RPMI8226 (cell line): ENCODE measurements at regions not wholly inside any gene's neighbourhood (a gene's known extent, or its start where the extent isn't known, plus 50 kb on each side); places are given as distances from the start of the nearest gene placed in this dataset.

Source experiments
- DNase-seq: peaks from one replicate; pipeline ENCODE4 v3.0.0-alpha.2; 2015

DNA sequence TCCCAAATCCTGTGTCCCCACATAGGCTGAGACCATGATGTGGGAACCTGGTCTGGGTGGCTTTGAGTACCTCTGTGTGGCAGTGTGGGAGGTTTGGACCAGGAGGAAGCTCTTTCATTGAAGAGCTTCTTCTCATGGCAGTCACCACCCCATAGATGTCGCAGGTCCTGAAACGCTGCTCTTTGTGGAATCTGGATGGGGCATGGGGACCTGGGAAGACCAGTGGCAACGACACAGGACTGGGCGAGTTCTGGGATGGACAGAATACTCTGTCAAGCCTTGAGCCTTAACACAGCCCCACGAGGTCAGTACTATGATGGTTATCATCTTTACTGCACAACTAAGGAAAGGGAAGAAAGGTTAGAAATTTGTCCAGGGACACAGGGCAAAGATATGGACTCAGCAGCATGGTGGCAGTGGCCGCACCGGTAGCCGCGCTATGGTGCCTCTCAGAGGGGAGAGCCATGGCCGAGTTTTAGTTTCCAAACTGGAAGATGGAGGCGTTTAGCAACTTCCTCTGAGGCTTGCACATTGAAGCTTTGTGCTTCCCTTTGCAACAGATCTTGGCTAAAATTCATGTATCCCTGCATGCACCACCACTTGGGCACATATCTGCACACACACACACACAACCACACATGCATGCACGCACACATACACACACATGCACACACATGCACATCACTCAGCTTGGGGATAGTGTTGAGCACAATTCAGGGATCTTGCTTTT is 117.7 kb upstream of the C1orf174 start:
- DNase-seq = no peak

DNA sequence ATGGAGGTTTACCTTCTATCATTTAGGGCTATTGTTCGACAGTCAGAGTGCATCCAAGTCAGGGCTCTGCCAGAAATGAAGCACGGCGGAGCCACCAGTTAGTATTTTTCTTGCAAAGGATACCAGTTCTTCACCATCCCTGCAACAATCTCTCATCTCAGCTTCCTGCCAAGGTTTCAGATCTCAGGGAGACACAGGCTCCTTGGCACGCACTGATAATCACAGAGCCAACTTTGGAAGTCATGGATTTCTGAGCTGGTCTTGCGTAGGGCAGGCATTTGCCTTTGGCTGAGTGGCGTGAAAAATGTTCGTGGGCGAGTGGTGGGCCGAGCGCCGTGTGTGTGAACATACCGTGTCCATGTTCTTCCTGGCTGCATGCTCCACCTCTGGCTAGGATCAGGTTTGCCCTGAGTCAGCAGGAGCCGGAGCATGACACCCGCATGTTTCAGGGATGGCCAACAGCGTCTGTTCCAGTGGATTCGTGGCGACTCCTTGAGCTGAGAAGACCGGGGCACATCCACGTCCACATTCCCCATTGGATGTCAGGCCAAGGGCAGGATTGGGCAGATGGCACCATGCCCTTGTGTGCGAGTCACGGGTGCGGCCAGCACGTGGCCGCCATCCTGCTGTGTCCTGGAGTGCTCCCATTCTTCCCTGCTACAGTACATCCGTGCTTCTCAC is 118.5 kb upstream of the C1orf174 start:
- DNase-seq = no peak

DNA sequence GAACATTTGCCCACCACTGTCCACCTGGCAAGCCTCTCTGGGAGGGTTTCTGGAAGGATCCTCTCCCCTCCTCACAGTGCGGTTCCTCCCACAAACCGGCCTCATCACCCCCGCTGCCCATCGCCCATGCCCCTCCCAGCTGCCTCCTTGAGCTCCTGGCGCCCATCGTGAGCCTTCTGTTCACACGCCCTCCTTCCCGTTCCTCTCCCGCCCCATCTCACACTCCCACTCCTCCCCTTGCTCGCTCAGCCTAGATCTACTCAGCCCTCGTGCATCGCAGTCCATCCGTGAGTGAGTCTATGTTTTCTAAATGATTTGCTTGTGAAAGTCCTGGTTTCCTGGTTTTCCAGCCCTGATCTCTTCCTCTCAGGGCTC is 119.1 kb upstream of the C1orf174 start:
- DNase-seq = no peak

DNA sequence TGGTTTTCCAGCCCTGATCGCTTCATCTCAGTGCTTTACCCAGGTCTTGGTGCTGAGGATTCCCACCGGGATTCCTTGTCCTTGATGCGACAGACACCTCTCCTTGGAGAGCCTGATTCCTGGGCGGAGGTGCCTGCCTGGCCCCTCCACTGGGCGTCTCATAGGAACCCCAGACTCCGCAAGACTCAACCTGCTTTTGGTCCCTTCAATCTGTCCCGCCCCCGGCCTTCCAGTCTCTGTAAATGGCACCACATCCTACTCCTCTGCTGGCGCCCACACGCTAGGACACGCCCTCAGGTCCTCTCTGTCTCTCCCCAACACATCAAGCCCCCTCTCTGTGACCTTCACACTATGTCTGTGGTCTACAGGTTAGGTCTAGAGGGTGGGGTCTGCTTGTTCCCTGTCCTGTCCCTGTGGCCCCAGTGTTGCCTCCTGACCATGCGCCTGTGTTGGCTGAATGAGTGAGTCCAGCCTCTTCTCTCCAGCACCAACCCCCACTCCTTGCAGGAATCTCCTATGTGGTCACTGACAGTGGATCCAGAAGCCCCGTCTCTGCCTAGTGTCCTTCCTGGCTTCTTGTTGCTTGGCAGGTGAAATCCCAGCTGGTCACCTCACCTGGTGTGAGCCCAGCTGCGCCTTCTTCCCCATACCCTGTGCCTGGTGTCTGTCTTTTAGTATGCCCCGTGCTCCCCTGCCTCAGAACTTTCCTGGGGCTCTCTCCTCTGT is 119.7 kb upstream of the C1orf174 start:
- no peak for DNase-seq

DNA sequence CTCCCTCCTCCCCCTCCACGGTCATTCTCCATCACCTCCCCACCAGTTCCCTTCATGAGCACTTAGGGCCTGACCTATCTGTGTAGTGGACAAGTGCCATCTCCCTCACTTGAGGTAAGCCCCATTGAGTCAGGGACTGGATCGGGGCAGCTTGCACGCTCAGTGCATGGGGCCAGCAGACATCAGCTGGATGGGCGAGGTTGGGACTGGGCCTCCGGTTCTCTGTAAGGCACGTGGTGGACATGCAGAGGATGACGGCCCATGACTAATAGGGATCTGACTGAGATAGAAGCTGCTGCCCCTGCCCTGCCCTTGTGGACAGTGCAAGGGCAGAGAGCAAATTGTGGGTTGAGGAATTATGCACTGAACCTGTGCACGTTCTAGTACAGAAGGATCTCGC is 120.4 kb upstream of the C1orf174 start:
- DNase-seq = no peak

DNA sequence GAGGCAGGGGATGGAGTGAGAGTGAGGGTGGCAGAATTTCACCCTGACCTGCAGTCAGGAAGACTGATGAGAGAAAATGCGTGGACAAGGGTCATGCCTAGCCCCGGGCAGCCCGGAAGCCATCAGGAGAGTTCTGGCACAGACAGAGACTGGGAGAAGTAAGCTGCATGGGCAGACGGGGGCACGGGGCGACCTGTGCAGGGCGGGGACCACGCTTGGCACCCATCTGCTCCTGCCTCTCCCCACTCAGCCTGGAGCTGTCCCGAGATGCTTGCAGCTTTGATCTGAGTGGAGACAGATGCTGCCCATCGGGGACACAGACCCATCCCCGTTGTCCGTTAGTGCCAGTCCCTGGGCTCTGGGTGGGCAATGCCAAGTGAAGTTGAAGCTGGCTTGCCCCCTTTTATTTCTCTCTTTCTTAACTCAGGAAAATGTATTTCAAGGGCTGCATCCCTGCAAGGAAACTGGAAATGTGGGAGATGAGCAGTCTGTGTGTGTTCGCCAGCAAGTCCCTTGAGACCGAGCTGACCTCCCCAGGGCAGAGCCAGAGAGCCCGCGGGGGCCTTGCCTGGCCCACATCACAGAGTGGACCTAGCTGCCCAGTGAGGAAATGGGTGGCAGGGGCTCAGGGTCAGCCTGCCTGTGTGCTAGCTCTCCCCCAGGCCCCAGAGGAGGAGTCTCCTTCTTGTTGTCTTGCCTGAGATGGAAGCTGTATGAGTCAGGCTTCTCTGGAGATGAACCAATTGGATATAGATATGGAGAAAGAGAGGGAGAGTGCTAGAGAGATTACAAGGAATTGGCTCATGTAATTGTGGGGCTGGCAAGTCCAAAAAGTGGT is 121.3 kb upstream of the C1orf174 start:
- DNase-seq = no peak

DNA sequence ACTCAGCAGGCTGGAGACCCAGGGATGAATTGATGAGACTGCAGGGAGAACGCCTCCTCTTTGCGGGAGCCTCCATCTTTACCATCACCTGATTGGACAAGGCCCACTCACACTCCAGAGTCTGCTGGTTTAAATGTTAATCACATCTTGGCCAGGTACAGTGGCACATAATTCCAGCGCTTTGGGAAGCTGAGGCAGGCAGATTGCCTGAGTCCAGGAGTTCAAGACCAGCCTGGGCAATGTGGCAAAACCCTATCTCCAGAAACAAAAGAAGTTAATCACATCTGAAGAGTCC is 121.8 kb upstream of the C1orf174 start:
- no peak for DNase-seq

DNA sequence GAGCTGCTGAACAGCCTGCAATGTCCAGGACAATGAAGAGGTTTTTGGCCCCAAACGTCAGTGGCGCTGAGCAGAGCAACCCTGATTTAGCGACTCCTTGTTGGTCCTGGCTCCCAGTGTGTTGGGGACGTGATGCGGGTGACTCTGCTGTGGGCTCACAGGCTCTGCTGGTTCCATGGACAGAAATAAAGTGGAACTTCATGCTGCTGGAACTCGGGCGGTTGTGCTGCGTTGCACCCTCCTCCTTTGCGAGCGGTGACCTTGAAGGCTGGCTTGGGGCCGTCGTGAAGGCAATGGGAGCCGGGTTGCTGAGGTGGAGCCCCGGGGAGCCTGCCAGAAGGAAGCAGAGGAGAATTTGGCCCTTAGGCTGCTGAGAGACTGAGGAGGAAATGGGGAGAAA is 122.6 kb upstream of the C1orf174 start:
- DNase-seq = no peak

DNA sequence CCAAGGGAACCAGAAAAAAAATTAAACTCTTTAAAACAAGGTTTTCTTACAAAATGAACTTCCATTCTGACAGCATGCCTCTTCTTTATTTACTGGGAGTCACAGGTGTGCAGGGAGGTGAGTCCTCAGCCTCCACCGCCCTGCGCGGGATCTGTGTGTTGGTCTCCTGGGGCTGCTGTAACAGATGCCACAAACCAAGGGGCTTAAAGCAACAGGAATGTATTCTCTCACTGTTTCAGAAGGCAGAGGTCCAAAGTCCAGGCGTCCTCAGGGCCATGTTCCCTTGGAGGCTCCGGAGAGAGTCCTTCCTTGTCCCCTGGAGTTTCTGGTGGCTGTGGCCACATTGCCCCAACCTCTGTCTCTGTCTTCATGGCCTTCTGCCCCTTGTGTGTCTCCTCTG is 123.6 kb upstream of the C1orf174 start:
- no peak for DNase-seq

DNA sequence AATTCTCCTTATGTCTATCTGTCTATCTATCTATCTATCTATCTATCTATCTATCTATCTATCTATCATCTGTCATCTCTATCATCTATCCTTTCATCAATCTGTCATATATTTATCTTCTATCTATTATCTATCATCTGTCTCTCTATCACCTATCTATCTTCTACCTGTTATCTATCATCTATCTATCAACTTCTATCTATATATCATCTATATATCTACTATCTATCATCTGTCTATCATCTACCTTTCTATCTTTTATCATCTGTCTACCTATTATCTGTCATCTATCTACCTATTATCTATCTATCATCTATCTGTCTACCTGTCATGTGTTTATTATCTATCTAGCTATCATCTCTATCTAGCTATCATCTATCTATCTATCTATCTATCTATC is 124.7 kb upstream of the C1orf174 start:
- DNase-seq = no peak

DNA sequence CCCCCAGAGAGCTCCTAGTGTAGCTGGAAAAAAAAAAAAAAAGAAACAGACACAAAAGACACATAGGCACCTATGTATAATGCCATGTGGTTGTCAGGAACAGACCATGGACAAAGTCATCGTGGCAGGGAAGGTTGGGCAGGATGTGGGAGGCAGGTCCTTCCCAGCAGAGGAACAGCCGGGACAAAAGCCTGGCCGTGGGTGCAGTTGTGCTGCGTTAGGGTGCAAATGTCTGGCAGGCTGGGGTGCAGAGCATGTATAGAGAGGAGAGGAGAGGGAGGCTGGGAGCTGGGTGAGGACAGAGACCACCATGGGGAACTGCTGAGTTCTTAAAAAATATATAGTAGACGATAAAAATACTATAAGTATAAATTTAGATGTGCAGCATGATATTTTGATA is 125.7 kb upstream of the C1orf174 start:
- DNase-seq = no peak

DNA sequence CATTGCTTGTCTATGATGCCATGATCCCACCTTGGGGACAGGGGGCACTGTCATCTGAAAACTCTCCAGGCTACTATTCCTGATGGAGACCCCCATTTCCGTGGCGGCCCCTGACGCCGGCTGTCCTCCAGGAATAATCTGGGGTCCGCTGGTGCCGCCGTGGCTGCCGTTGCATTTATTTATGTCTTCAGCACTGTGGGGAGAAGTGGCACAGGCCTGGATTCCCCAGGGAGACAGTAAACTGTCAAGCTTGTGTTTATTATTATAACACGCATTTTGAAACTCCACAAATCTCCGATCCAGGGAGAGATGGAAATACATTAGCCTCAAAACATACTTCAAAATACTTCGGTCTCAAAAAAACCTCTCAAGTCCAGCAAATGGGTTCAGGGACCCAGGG is 126.9 kb upstream of the C1orf174 start:
- no peak for DNase-seq

DNA sequence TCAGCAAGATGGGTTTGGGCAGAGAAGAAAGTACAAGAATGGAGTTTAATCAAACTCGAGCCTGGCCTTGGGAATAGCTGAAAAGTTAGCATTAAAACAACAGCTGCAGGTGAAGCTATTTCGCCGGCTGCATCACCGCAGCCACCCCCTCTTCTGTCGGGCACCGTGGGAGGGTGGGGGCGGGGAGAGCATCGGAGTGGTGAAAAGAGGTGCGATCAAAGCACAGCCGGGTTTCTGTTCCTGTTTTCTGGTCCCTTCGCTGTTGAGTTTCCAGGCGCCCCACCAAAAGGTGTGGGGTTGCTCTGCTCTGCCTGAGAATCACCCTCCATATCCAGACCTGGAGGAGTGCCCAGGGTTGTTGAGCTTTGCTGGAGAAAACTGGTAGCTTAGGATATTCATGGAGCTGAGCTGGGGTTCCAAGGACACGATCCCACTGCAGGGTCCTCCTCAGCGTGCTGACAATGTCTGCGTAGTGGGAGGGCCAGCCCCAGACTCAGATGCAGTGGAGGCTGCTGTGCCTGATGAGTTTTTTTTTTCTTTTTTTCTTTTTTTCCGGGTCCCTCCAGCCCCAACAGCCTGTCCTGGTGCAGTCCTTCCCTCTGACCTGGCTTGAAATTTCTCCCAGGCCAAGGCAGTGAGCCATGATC is 127.5 kb upstream of the C1orf174 start:
- DNase-seq = peak; percentile 97

DNA sequence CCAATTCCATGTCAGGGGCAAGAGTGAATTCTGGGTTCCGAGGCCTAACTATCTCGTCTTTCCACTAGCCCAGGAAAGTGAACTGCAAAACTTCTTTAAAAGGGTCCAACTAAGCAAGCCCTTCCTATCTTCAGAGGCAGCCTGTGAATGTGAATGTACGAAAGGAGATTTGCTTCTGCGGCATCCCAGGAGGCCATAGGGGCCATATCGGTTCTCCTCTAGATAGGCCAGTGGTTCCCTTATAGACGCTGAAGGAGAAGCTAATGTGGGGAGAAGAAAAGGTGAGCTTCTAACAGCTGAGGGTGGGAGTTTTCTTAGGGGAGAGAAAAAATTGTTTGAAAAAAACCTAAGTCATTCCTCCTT is 128.0 kb upstream of the C1orf174 start:
- DNase-seq = no peak

DNA sequence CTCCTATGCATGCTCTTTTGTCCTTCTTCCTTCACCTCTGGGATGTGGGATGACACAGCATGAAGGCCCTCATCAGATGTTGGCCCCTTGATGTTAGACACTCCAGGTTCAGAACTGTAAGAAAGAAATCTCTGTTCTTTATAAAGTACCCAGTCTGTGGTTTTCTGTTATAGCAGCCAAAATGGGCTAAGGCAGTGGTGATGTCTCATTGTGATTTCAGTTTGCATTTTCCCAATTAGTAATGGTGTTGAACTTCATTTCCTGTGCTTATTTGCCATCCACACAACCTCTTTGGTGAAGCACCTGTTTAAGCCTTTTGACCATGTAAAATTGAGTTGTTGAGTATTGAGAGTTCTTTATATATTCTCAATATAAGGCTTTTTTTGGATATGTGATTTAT is 129.3 kb upstream of the C1orf174 start:
- DNase-seq = no peak

DNA sequence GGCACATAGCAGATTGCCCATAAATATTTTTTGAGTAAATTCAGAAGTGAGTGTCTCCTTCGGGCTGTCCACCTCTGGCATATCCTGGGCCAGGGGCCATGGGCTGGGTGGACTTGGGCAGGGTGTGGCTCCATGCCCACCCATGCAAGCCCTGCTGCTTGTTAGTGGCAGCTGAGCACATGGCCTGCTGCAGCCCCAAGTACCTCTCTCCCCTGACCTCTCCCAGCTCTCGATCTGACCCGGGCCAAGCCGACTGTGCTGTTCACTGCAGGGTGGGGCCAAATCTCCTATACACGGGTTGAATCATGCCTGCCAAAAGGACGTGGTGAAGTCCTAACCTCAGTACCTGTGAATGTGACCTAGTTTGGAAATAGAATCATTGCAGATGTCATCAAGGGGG is 132.5 kb upstream of the C1orf174 start:
- DNase-seq = no peak

DNA sequence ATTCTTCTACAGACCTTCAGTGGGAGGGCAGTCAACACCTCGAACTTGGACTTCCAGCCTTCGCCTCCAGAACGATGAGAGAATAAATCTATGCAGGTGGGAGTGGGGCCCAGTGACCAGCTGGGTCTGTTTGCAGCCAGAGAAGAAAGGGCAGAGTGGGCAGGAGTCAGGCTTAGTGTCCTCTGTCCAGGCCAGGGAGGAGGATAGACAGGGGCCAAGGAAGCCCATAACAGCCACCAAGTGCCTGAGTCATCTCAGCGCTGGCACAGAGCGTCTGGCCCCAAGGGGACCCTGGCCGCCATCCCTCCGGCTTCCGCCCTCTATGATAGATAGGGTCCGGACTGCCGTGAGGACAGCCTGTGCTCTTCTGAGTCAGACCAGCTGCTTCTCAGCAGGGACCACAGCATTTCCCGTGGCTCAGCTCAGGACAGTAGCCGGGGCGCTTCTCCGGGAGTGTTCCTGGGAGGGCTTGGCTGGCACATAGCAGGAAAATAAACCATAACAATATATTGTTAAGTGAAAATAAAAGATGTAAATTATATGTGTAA is 133.1 kb upstream of the C1orf174 start:
- no peak for DNase-seq

DNA sequence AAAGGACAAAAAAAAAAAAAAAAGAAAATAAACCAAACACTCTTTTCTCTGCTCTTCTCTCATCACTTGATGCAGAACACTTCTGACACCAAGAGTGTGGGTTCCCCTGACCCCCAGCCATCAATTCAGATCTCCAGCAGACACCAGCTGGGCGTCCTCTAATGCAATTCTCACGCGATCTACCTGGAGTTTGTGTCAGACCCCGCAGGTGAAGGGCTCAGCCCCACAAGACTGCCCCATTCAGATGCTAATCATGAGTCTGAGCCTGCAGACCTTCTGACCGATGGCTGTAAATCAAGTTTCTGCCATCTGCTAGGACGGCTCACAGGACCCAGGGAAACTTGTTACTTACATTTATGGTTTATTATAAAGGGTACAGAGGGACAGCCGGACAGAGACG is 133.6 kb upstream of the C1orf174 start:
- no peak for DNase-seq

DNA sequence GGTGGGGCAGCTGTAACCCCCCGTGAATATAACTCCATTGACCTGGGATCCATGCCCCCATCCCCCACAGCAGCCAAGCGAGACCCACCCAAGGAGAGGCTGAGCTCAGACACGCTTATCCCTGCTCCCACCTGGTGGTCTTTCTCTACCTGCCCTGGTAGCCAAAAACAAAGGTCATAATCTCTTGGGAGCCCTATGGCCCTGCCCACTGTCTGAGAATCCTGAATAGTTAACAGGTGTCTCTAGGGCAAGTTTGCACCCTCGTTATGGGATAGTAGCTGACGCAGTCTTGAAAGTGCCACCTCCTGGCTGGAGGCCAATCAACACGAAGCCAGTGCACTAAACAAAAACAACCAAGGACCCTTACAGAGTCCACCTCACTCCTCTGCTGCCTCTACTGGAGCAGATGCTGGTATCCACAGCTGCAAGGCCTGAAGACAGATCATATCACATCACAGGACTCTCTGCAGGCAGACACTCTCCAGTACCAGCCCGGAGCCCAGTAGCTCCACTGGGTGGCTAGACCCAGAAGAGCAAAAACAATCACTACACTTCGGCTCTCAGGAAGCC is 134.3 kb upstream of the C1orf174 start:
- DNase-seq = peak; percentile 64

DNA sequence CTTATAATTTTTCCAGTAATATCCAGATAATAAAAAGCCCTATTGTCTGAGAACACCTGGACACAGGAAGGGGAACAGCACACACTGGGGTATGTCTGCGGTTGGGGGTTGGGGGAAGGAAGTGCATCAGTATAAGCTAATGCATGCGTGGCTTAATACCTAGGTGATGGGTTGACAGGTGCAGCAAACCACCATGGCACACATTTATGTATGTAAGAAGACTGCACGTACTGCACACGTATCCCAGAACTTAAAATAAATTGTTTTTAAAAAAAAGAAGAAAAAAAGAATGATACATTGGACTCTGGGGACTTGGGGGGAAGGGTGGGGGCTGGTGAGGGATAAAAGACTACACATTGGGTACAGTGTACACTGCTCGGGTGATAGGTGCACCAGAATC is 144.9 kb upstream of the C1orf174 start:
- DNase-seq = peak; percentile 71

DNA sequence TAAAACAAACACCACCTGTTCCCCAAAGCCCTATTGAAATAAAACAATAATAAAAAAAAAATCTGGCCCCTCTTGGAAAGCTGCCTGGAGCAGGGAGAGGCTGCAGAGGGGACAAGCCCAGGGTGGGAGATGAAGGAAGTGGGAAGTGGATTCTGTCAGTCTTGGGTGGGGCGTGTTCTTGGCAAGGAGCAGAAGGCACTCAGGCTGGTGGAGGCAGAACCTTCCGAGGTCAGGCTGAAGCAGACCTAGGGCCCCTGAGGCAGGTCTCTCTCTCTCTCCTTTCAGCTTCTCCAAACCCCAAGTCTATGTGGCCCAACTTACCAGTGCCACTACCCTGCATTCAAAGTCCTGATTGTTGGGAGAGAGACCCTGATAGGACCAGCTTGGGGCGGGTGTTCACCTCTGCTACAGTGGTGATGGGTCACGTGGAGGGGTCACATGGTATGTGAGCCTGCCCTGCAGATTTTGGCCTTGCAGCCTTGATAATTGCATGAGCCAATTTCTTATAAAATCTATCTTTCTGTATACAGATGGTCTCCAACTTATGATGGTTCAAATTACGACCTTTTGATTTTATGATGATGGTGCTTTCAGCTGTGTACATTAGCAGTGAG is 145.4 kb upstream of the C1orf174 start:
- peak; percentile 39 for DNase-seq
